ENCODE measurements at regions not wholly inside any gene's neighbourhood (a gene's known extent, or its start where the extent isn't known, plus 50 kb on each side); places are given as distances from the start of the nearest gene placed in this dataset.
A peak's percentile ranks its signal among the peaks of the same experiment; 100 is the strongest.

- DNase-seq (ENCODE audit: low read depth, low spot score) (peak; percentile 15), FAIRE-seq (no peak)
- peaks cover 13% of the 10 kb centered on the region for H3K4me1 ChIP-seq (ENCODE audit: control insufficient read depth, extremely low read depth, insufficient read depth, low read length)
- no peaks in the 10 kb centered on the region for H3K9me1 ChIP-seq (ENCODE audit: control insufficient read depth, extremely low read depth, insufficient read depth, low read length)
- H4K20me1 ChIP-seq (ENCODE audit: control insufficient read depth, extremely low read depth, insufficient read depth, low read length) = no peaks in the 10 kb centered on the region
- no peaks in the 10 kb centered on the region for H3K27me3 ChIP-seq (ENCODE audit: control insufficient read depth, extremely low read depth, insufficient read depth, low read length)
- H3K36me3 ChIP-seq (ENCODE audit: control insufficient read depth in 2 of 2, extremely low read depth in 1 of 2, insufficient read depth in 2 of 2, low read length in 2 of 2) = no peaks in the 10 kb centered on the region
- peak overlapping the region; percentile 65 for H3K27ac ChIP-seq (ENCODE audit: control insufficient read depth, insufficient read depth, low read length)
- TF ChIP-seq CTCF (optimal IDR thresholded peaks at IDR 0.05 in 1 of 3, IDR thresholded peaks at IDR 0.05 in 1 of 3, conservative IDR thresholded peaks at IDR 0.05 in 1 of 3; ENCODE audit: extremely low read depth in 1 of 3, insufficient read depth in 2 of 3, low read length in 3 of 3) = no peak
- no peak for TF ChIP-seq EZH2 (IDR thresholded peaks at IDR 0.05; ENCODE audit: low read length)
- H3K9me3 ChIP-seq (ENCODE audit: control insufficient read depth, low read depth, low read length) = no peaks in the 10 kb centered on the region
- H2AFZ ChIP-seq (ENCODE audit: control insufficient read depth, low read length) = peak overlapping the region; percentile 69
- no peak overlapping the region for H3K4me3 ChIP-seq (ENCODE audit: control insufficient read depth in 2 of 3, extremely low read depth in 1 of 3, insufficient read depth in 2 of 3, low read depth in 1 of 3, low read length in 3 of 3)
- dilution Hi-C loops (cut with MboI; ENCODE audit: extremely low pct_ligation_motif_present, low sequenced_read_pairs) = no loop called here
- no peaks in the 10 kb centered on the region for H3K79me2 ChIP-seq (ENCODE audit: control insufficient read depth, insufficient read depth, low read length)
- H3K9ac ChIP-seq (ENCODE audit: control insufficient read depth, extremely low read depth, insufficient read depth, low read length) = no peak overlapping the region
- peak overlapping the region; percentile 18 for H3K4me2 ChIP-seq (ENCODE audit: control insufficient read depth, extremely low read depth, insufficient read depth, low read depth, low read length)
These were observed 96.7 kb upstream of the LUZP2 start for GRCh38 chr11:24400059-24400665.

GRCh38 chr11:24406389-24406788 lies 90.5 kb upstream of the LUZP2 start:
- DNase-seq (ENCODE audit: low read depth, low spot score) (no peak), FAIRE-seq (no peak)
- Histone ChIP-seq H3K9ac (ENCODE audit: control insufficient read depth, extremely low read depth, insufficient read depth, low read length) (no peak overlapping the region), H3K9me3 (ENCODE audit: control insufficient read depth, low read depth, low read length) (no peaks in the 10 kb centered on the region), H4K20me1 (ENCODE audit: control insufficient read depth, extremely low read depth, insufficient read depth, low read length) (no peaks in the 10 kb centered on the region), H3K9me1 (ENCODE audit: control insufficient read depth, extremely low read depth, insufficient read depth, low read length) (no peaks in the 10 kb centered on the region), H3K4me1 (ENCODE audit: control insufficient read depth, extremely low read depth, insufficient read depth, low read length) (no peaks in the 10 kb centered on the region), H3K27me3 (ENCODE audit: control insufficient read depth, extremely low read depth, insufficient read depth, low read length) (no peaks in the 10 kb centered on the region), H3K27ac (ENCODE audit: control insufficient read depth, insufficient read depth, low read length) (no peak overlapping the region), H2AFZ (ENCODE audit: control insufficient read depth, low read length) (no peak overlapping the region), H3K79me2 (ENCODE audit: control insufficient read depth, insufficient read depth, low read length) (no peaks in the 10 kb centered on the region), H3K36me3 (ENCODE audit: control insufficient read depth in 2 of 2, extremely low read depth in 1 of 2, insufficient read depth in 2 of 2, low read length in 2 of 2) (no peaks in the 10 kb centered on the region), H3K4me3 (ENCODE audit: control insufficient read depth in 2 of 3, extremely low read depth in 1 of 3, insufficient read depth in 2 of 3, low read depth in 1 of 3, low read length in 3 of 3) (no peak overlapping the region), H3K4me2 (ENCODE audit: control insufficient read depth, extremely low read depth, insufficient read depth, low read depth, low read length) (no peak overlapping the region)
- dilution Hi-C loops (cut with MboI; ENCODE audit: extremely low pct_ligation_motif_present, low sequenced_read_pairs) = no loop called here
- no peak for TF ChIP-seq EZH2 (IDR thresholded peaks at IDR 0.05; ENCODE audit: low read length)
- no peak for TF ChIP-seq CTCF (optimal IDR thresholded peaks at IDR 0.05 in 1 of 3, IDR thresholded peaks at IDR 0.05 in 1 of 3, conservative IDR thresholded peaks at IDR 0.05 in 1 of 3; ENCODE audit: extremely low read depth in 1 of 3, insufficient read depth in 2 of 3, low read length in 3 of 3)
